ENCODE measurements at regions not wholly inside any gene's neighbourhood (a gene's known extent, or its start where the extent isn't known, plus 50 kb on each side); places are given as distances from the start of the nearest gene placed in this dataset.

- intact Hi-C loops (cut with micrococcal nuclease): no loop called here
- Mint-ChIP-seq H3K27me3 (ENCODE audit: low read depth) (no peaks in the 10 kb centered on the region), H3K9me3 (peaks cover 12% of the 10 kb centered on the region)
Measured at GRCh38 chrX:110881971-110882370, 86.4 kb upstream of the CHRDL1 start.

DNA sequence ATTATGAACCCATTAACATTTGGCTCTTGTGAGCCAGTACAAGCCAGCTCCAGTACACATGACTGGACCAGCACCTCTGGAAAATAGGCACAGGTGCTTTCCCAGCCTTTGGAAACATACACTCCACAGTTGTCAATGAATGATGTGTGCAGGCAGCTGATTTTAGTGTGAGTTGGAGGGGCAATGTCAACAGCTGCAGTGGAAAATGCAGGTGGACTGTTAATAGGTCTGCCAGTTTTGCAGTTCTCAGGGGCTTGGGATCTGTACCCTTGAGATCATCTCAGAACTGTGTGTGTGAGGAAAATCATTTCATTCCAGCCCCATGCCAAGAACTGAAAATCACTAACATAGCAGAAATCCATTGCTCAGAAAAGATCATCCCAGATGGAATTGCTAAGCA lies 81.7 kb upstream of the CHRDL1 start:
- peaks cover 12% of the 10 kb centered on the region for H3K9me3 Mint-ChIP-seq
- no peaks in the 10 kb centered on the region for H3K27me3 Mint-ChIP-seq (ENCODE audit: low read depth)
- H3K4me3 Mint-ChIP-seq (ENCODE audit: low read depth): no peak overlapping the region
- H3K4me1 Mint-ChIP-seq (ENCODE audit: low read depth): no peaks in the 10 kb centered on the region
- no peaks in the 10 kb centered on the region for H3K36me3 Mint-ChIP-seq (ENCODE audit: low read depth)
- no peak overlapping the region for H3K27ac Mint-ChIP-seq
- intact Hi-C loops (cut with micrococcal nuclease): no loop called here
- no peak for DNase-seq (ENCODE audit: low spot score)

More at GRCh38 chrX:110881971-110882370, 86.4 kb upstream of the CHRDL1 start:
- DNase-seq (ENCODE audit: low spot score): no peak
- Mint-ChIP-seq H3K36me3 (ENCODE audit: low read depth) (no peaks in the 10 kb centered on the region), H3K4me1 (ENCODE audit: low read depth) (no peaks in the 10 kb centered on the region), H3K27ac (no peak overlapping the region), H3K4me3 (ENCODE audit: low read depth) (no peak overlapping the region)

DNA sequence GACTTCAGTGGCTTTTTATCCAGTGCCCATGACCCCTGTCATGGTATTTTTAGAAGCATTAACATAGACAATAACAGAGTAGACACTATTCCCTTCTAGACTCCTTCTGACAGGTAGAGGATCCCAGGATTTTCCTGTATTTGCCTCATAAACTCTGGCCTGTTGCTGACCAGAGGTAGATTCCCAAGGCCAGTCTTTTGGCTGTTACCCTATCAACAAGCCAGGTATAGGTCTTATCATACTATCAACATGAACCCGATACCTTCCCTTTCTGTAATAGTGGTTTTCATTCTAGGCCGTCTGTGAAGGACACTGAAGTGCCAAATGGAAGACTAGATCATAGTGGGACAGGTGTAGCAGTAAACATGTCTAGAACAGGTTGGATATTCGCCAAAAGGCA lies 76.2 kb upstream of the CHRDL1 start:
- Mint-ChIP-seq H3K4me1 (ENCODE audit: low read depth) (no peaks in the 10 kb centered on the region), H3K4me3 (ENCODE audit: low read depth) (no peak overlapping the region), H3K36me3 (ENCODE audit: low read depth) (no peaks in the 10 kb centered on the region), H3K9me3 (no peaks in the 10 kb centered on the region), H3K27ac (no peak overlapping the region), H3K27me3 (ENCODE audit: low read depth) (no peaks in the 10 kb centered on the region)
- intact Hi-C loops (cut with micrococcal nuclease): no loop called here
- no peak for DNase-seq (ENCODE audit: low spot score)

DNA sequence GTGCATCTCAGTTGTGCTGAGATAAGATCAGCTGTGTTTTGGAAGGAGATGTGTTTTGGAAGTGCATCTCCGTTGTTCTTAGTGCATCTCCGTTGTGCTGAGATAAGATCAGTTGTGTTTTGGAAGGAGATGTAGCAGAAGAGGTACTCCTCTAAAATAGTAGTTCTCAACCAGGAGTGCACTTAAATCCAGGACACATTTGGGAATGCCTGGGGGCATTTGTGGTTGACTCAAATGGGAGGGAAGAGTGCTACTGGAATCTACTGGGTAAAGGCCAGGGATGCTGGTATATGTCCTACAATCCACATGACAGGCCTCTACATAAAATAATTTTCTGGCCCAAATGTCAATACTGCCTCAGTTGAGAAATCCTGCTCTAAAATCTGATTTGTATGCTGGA lies 70.8 kb upstream of the CHRDL1 start:
- no peaks in the 10 kb centered on the region for H3K36me3 Mint-ChIP-seq (ENCODE audit: low read depth)
- H3K9me3 Mint-ChIP-seq: no peaks in the 10 kb centered on the region
- no peak overlapping the region for H3K27ac Mint-ChIP-seq
- DNase-seq (ENCODE audit: low spot score): no peak
- no peak overlapping the region for H3K4me3 Mint-ChIP-seq (ENCODE audit: low read depth)
- no peaks in the 10 kb centered on the region for H3K4me1 Mint-ChIP-seq (ENCODE audit: low read depth)
- H3K27me3 Mint-ChIP-seq (ENCODE audit: low read depth): no peaks in the 10 kb centered on the region
- intact Hi-C loops (cut with micrococcal nuclease): no loop called here

GRCh38 chrX:110863883-110864282 lies 68.3 kb upstream of the CHRDL1 start:
- no peak for DNase-seq (ENCODE audit: low spot score)
- Mint-ChIP-seq H3K27me3 (ENCODE audit: low read depth) (no peaks in the 10 kb centered on the region), H3K36me3 (ENCODE audit: low read depth) (no peaks in the 10 kb centered on the region), H3K9me3 (no peaks in the 10 kb centered on the region), H3K4me1 (ENCODE audit: low read depth) (no peaks in the 10 kb centered on the region), H3K27ac (no peak overlapping the region), H3K4me3 (ENCODE audit: low read depth) (no peak overlapping the region)
- intact Hi-C loops (cut with micrococcal nuclease): no loop called here

DNA sequence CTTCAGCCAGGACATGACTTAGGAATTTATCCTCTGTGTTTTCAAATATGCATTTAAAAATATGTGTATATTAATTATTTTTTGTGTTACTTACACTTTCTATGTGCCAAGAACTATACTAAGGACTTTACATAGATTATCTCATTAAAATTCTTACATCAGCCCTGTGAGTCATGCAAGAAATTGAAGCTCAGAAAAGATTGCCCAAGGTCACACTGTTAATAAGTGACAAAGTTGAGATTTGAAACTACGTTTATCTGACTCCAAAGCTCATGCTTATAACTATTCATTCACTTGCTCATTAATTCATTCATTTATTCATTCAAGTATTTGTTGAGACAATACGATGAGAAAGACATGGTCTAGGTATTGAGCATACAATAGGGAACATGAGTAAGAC lies 62.9 kb upstream of the CHRDL1 start:
- H3K27ac Mint-ChIP-seq: no peak overlapping the region
- H3K4me1 Mint-ChIP-seq (ENCODE audit: low read depth): no peaks in the 10 kb centered on the region
- H3K4me3 Mint-ChIP-seq (ENCODE audit: low read depth): no peak overlapping the region
- H3K36me3 Mint-ChIP-seq (ENCODE audit: low read depth): no peaks in the 10 kb centered on the region
- H3K9me3 Mint-ChIP-seq: no peaks in the 10 kb centered on the region
- H3K27me3 Mint-ChIP-seq (ENCODE audit: low read depth): peaks cover 2% of the 10 kb centered on the region
- no peak for DNase-seq (ENCODE audit: low spot score)
- intact Hi-C loops (cut with micrococcal nuclease): no loop called here

GRCh38 chrX:110853610-110854009 lies 58.0 kb upstream of the CHRDL1 start:
- intact Hi-C loops (cut with micrococcal nuclease): no loop called here
- Mint-ChIP-seq H3K27ac (no peak overlapping the region), H3K4me3 (ENCODE audit: low read depth) (no peak overlapping the region), H3K36me3 (ENCODE audit: low read depth) (no peaks in the 10 kb centered on the region), H3K4me1 (ENCODE audit: low read depth) (no peaks in the 10 kb centered on the region), H3K9me3 (no peaks in the 10 kb centered on the region), H3K27me3 (ENCODE audit: low read depth) (peaks cover 2% of the 10 kb centered on the region)
- no peak for DNase-seq (ENCODE audit: low spot score)

DNA sequence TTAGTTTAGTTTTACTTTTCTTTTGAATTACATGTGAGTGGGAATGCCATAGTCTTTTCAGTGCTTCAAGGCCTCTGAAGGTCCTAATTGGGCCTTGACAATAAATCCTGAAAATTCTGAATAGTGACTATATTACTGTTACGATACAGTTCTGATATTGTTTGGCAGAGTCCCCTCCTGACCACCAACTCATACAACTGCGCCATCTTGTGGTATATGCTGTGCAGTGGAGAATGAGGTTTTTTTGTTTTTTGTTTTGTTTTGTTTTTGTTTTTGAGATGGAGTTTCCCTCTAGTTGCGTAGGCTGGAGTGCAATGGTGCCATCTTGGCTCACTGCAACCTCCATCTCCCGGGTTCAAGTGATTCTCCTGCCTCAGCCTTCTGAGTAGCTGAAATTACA lies 56.6 kb upstream of the CHRDL1 start:
- H3K4me3 Mint-ChIP-seq (ENCODE audit: low read depth): no peak overlapping the region
- no peaks in the 10 kb centered on the region for H3K9me3 Mint-ChIP-seq
- no peaks in the 10 kb centered on the region for H3K36me3 Mint-ChIP-seq (ENCODE audit: low read depth)
- intact Hi-C loops (cut with micrococcal nuclease): no loop called here
- DNase-seq (ENCODE audit: low spot score): no peak
- H3K4me1 Mint-ChIP-seq (ENCODE audit: low read depth): no peaks in the 10 kb centered on the region
- no peak overlapping the region for H3K27ac Mint-ChIP-seq
- peaks cover 2% of the 10 kb centered on the region for H3K27me3 Mint-ChIP-seq (ENCODE audit: low read depth)

- no peak overlapping the region for H3K27ac Mint-ChIP-seq
- no peaks in the 10 kb centered on the region for H3K4me1 Mint-ChIP-seq (ENCODE audit: low read depth)
- no peaks in the 10 kb centered on the region for H3K36me3 Mint-ChIP-seq (ENCODE audit: low read depth)
- H3K4me3 Mint-ChIP-seq (ENCODE audit: low read depth): no peak overlapping the region
- peaks cover 2% of the 10 kb centered on the region for H3K27me3 Mint-ChIP-seq (ENCODE audit: low read depth)
- DNase-seq (ENCODE audit: low spot score): no peak
- no peaks in the 10 kb centered on the region for H3K9me3 Mint-ChIP-seq
- intact Hi-C loops (cut with micrococcal nuclease): no loop called here
Measured at GRCh38 chrX:110851780-110852179, 56.2 kb upstream of the CHRDL1 start.

DNA sequence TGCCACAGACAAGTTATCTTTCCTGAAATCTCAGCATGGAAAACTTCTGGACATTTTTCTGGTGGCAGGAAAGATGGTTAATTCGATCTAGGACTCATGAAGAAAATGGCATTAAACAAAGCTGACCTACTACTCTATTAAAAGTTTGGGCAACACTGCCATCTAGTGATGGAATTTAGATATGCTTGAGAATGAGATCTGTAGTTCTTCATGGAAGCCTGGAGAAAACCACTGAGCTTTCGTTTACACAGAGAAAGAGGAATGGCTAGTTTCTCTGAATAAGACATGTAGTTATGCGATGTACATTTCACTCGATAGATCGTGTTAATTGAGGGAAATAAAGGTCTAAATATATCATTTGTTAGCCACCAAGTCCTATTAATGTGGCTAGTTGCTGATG lies 51.7 kb upstream of the CHRDL1 start:
- intact Hi-C loops (cut with micrococcal nuclease): loop anchor here (1.0 kb wide), 1 partner anchor 397 kb away; no protein-coding TSS in a partner anchor
- no peaks in the 10 kb centered on the region for H3K27me3 Mint-ChIP-seq (ENCODE audit: low read depth)
- no peak overlapping the region for H3K4me3 Mint-ChIP-seq (ENCODE audit: low read depth)
- no peak overlapping the region for H3K27ac Mint-ChIP-seq
- no peaks in the 10 kb centered on the region for H3K36me3 Mint-ChIP-seq (ENCODE audit: low read depth)
- DNase-seq (ENCODE audit: low spot score): no peak
- H3K9me3 Mint-ChIP-seq: no peaks in the 10 kb centered on the region
- no peaks in the 10 kb centered on the region for H3K4me1 Mint-ChIP-seq (ENCODE audit: low read depth)

DNA sequence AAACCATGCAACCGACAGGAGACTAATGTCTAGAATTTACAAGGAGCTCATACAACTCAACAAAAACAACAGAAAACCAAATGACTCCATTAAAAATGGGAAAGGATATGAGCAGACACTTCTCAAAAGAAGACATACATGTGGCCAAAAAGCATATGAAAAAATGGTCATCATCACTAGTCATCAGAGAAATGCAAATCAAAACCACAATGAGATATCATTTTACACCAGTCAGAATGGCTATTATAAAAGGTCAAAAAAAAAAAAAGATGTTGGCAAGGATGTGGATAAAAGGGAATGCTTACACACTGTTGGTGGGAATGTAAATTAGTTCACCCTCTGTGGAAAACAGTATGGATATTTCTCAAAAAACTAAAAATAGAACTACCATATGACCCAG lies 50.5 kb upstream of the CHRDL1 start:
- no peak for DNase-seq (ENCODE audit: low spot score)
- H3K36me3 Mint-ChIP-seq (ENCODE audit: low read depth): no peaks in the 10 kb centered on the region
- H3K9me3 Mint-ChIP-seq: no peaks in the 10 kb centered on the region
- intact Hi-C loops (cut with micrococcal nuclease): no loop called here
- H3K4me3 Mint-ChIP-seq (ENCODE audit: low read depth): no peak overlapping the region
- no peaks in the 10 kb centered on the region for H3K4me1 Mint-ChIP-seq (ENCODE audit: low read depth)
- no peak overlapping the region for H3K27ac Mint-ChIP-seq
- H3K27me3 Mint-ChIP-seq (ENCODE audit: low read depth): no peaks in the 10 kb centered on the region
